KG1 (cell line): ENCODE measurements at regions not wholly inside any gene's neighbourhood (a gene's known extent, or its start where the extent isn't known, plus 50 kb on each side); places are given as distances from the start of the nearest gene placed in this dataset.
"Not testable (repeated sequence)": the region's sequence is repeated elsewhere in the genome, so short reads cannot be mapped to it uniquely, and the experiment has no call there.

ENCODE experiments used
- DNase-seq: peaks from one replicate; lab custom pipeline; 2025; lab: John Stamatoyannopoulos, UW

GRCh38 chr4:29304595-29304994, 1415.6 kb upstream of the PCDH7 start:
- DNase-seq, result no peak

GRCh38 chr4:29307256-29307655, 1412.9 kb upstream of the PCDH7 start:
- no peak for DNase-seq

- no peak for DNase-seq
Measured at GRCh38 chr4:29307755-29308154, 1412.4 kb upstream of the PCDH7 start.

GRCh38 chr4:29309050-29309449, 1411.1 kb upstream of the PCDH7 start:
- DNase-seq, result no peak

GRCh38 chr4:29310252-29310651, 1409.9 kb upstream of the PCDH7 start:
- no peak for DNase-seq

- no peak for DNase-seq
Measured at GRCh38 chr4:29311247-29311646, 1408.9 kb upstream of the PCDH7 start.

GRCh38 chr4:29319663-29320340, 1400.4 kb upstream of the PCDH7 start:
- DNase-seq, result no peak

- DNase-seq, result no peak
Measured at GRCh38 chr4:29320947-29321620, 1399.1 kb upstream of the PCDH7 start.

- no peak for DNase-seq
Measured at GRCh38 chr4:29326004-29326403, 1394.2 kb upstream of the PCDH7 start.

- DNase-seq, result no peak
Measured at GRCh38 chr4:29326816-29327215, 1393.4 kb upstream of the PCDH7 start.

- DNase-seq, result no peak
Measured at GRCh38 chr4:29336861-29337260, 1383.3 kb upstream of the PCDH7 start.

GRCh38 chr4:29372971-29373370, 1347.2 kb upstream of the PCDH7 start:
- no peak for DNase-seq

GRCh38 chr4:29375716-29376115, 1344.5 kb upstream of the PCDH7 start:
- no peak for DNase-seq

- not testable (repeated sequence) for DNase-seq
Measured at GRCh38 chr4:29378237-29378636, 1341.9 kb upstream of the PCDH7 start.

- DNase-seq, result no peak
Measured at GRCh38 chr4:29390921-29391320, 1329.2 kb upstream of the PCDH7 start.

GRCh38 chr4:29405116-29405515, 1315.1 kb upstream of the PCDH7 start:
- DNase-seq, result no peak

- no peak for DNase-seq
Measured at GRCh38 chr4:29415771-29416170, 1304.4 kb upstream of the PCDH7 start.

- DNase-seq, result no peak
Measured at GRCh38 chr4:29423836-29424721, 1296.1 kb upstream of the PCDH7 start.

- no peak for DNase-seq
Measured at GRCh38 chr4:29453303-29453820, 1266.8 kb upstream of the PCDH7 start.

GRCh38 chr4:29459926-29460325, 1260.2 kb upstream of the PCDH7 start:
- DNase-seq, result no peak

GRCh38 chr4:29467044-29467717, 1253.0 kb upstream of the PCDH7 start:
- no peak for DNase-seq
